Caco-2 (cell line): ENCODE measurements at regions not wholly inside any gene's neighbourhood (a gene's known extent, or its start where the extent isn't known, plus 50 kb on each side); places are given as distances from the start of the nearest gene placed in this dataset.

Experiments used
- BruUV-seq: library from RNA; stranded (reverse); fragments of 400-500 nt; replicated peaks from 2 replicates; lab custom pipeline; 2021; lab: Mats Ljungman, UMichigan
- CTCF ChIA-PET: fragments of 300-600 bp; sonication (Branson Sonifier 250); formaldehyde crosslinking; loops from one replicate; lab custom pipeline; 2022; ENCODE audit warnings: antibody characterized with exemption; lab: Charles Lee
- POLR2A ChIA-PET: fragments of 300-600 bp; sonication (Branson Sonifier 250); formaldehyde crosslinking; loops from one replicate; lab custom pipeline; 2022; ENCODE audit warnings: antibody characterized with exemption; lab: Charles Lee
- DNase-seq, 2 experiments: peaks; one replicate each; pipeline versions ENCODE4 v3.0.0 to v3.0.0-alpha.2; 2020 to 2022
- H3K27me3 ChIP-seq: replicated peaks from 2 replicates; pipeline ENCODE4 v1.6.0; 2011; ENCODE audit warnings: low read length; ENCODE audit not compliant: control insufficient read depth, insufficient read depth
- H3K36me3 ChIP-seq: 2 replicates; pipeline ENCODE4 v1.5.1; 2011; ENCODE audit warnings: low read length; ENCODE audit not compliant: control insufficient read depth, insufficient read depth
- H3K4me1 ChIP-seq: fragments of 250-450 bp; sonication (Bioruptor Pico); 2 replicates; pipeline ENCODE4 v1.5.1; 2020; ENCODE audit warnings: mild to moderate bottlenecking
- H3K4me3 ChIP-seq: 2 replicates; pipeline ENCODE4 v1.5.1; 2011; ENCODE audit warnings: low read depth, mild to moderate bottlenecking, control low read depth, low read length
- H3K9me3 ChIP-seq: fragments of 250-450 bp; sonication (Bioruptor Pico); 2 replicates; pipeline ENCODE4 v1.5.1; 2020; ENCODE audit warnings: mild to moderate bottlenecking, moderate library complexity
- H3K27ac Mint-ChIP-seq: one replicate; pipeline ENCODE4 v1.8.0; 2022; ENCODE audit warnings: mixed read lengths; ENCODE audit not compliant: unreplicated experiment
- H3K27me3 Mint-ChIP-seq: one replicate; pipeline ENCODE4 v1.8.0; 2022; ENCODE audit warnings: mixed read lengths; ENCODE audit not compliant: insufficient read depth, unreplicated experiment
- H3K36me3 Mint-ChIP-seq: one replicate; pipeline ENCODE4 v1.8.0; 2022; ENCODE audit warnings: mild to moderate bottlenecking, mixed read lengths; ENCODE audit not compliant: insufficient read depth, unreplicated experiment
- H3K4me1 Mint-ChIP-seq: one replicate; pipeline ENCODE4 v1.8.0; 2022; ENCODE audit warnings: low read depth, mixed read lengths; ENCODE audit not compliant: unreplicated experiment
- H3K4me3 Mint-ChIP-seq: one replicate; pipeline ENCODE4 v1.8.0; 2022; ENCODE audit warnings: mild to moderate bottlenecking, moderate library complexity, mixed read lengths; ENCODE audit not compliant: unreplicated experiment
- H3K9me3 Mint-ChIP-seq: one replicate; pipeline ENCODE4 v1.8.0; 2022; ENCODE audit warnings: mixed read lengths; ENCODE audit not compliant: unreplicated experiment
- intact Hi-C: fragments of 100-400 bp; cut with micrococcal nuclease; formaldehyde crosslinking; loops from one replicate; pipeline ENCODE4 v1.10.0; 2022; ENCODE audit not compliant: unreplicated experiment
- TF ChIP-seq, protein P1 (sequence below), 2 experiments: fragments of 200-600 bp in 1 of 2; IDR thresholded peaks; 1 replicate in 1 of 2; 2 replicates in 1 of 2; pipeline versions ENCODE4 v1.5.1 to v1.8.0; 2011 to 2022; ENCODE audit warnings: antibody characterized with exemption in 1 of 2, control low read depth in 1 of 2, inconsistent platforms in 1 of 2, low read depth in 1 of 2, low read length in 1 of 2, mild to moderate bottlenecking in 1 of 2, moderate library complexity in 1 of 2; ENCODE audit not compliant: insufficient read depth in 1 of 2, severe bottlenecking in 1 of 2, unreplicated experiment in 1 of 2

DNA sequence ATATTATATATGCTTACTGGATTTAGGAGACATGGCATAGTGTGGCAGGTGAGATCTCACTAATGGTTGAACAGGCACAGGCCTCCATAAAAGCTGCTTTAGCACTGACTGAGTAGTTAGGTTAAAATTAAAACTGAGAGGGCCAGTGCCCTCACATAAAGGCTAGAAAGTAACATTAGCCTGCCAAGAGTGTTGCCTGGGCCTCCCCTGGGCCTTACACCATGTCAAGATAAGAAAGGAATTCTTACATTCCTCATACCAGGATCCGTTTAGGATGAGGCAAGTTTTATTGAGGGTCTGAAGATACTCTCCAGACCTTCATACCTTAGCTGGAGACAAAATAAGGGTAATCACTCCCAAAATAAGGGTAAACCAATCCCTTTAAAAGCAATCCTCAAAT lies 1011.8 kb downstream of the PLA2G4A start:
- H3K9me3 Mint-ChIP-seq = peaks cover 4% of the 10 kb centered on the region
- CTCF ChIA-PET = no interaction called here
- no peaks in the 10 kb centered on the region for H3K27me3 Mint-ChIP-seq

DNA sequence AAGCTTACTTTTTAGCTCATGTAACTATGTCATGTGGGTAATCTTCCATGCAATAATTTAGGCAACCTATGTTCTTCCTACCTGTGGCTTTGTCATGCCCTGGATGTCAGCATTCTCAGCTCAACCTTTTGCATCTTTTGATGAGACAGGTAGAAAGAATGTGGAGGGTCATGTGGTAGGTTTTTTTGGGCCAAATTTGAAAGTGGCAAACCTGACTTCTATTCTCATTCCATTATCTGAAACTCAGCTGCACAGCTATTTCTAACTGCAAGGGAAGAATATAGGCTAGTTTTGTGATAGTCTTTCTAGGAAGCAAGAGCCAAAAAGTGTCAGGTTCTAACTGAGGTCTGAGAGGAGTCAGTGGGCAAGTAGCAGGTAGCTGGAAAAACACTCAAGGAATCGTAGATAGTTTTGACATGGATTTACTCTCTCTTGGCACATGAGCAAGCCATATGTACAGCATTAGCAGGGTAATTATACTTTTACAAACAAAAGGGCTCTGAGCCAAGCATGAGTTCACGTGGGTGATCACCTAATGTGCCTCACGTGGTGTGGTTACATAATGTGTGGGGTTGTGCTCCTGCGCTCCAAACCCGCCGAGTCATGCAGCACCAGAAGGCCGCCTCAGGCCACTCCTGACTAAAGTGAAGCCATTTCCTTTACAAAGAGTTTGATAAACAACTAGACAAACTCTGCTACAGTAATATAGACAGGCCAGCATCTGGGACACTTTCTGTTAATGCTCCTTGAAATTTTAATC lies 1013.8 kb downstream of the PLA2G4A start:
- intact Hi-C loops = no loop called here
- no peak for DNase-seq
- no peaks in the 10 kb centered on the region for H3K27me3 Mint-ChIP-seq
- Histone ChIP-seq H3K36me3 (no peaks in the 10 kb centered on the region), H3K4me1 (peaks cover 11% of the 10 kb centered on the region; the same call in 1 of the 2 replicates), H3K27me3 (no peaks in the 10 kb centered on the region), H3K9me3 (peaks cover 6% of the 10 kb centered on the region; the same call in 1 of the 2 replicates), H3K4me3 (no peak overlapping the region)
- no peaks in the 10 kb centered on the region for H3K36me3 Mint-ChIP-seq
- H3K9me3 Mint-ChIP-seq = peaks cover 10% of the 10 kb centered on the region
- CTCF ChIA-PET = no interaction called here
- POLR2A ChIA-PET = no interaction called here
- no peak overlapping the region for H3K4me3 Mint-ChIP-seq
- H3K27ac Mint-ChIP-seq = no peak overlapping the region
- TF ChIP-seq, protein P1, sequence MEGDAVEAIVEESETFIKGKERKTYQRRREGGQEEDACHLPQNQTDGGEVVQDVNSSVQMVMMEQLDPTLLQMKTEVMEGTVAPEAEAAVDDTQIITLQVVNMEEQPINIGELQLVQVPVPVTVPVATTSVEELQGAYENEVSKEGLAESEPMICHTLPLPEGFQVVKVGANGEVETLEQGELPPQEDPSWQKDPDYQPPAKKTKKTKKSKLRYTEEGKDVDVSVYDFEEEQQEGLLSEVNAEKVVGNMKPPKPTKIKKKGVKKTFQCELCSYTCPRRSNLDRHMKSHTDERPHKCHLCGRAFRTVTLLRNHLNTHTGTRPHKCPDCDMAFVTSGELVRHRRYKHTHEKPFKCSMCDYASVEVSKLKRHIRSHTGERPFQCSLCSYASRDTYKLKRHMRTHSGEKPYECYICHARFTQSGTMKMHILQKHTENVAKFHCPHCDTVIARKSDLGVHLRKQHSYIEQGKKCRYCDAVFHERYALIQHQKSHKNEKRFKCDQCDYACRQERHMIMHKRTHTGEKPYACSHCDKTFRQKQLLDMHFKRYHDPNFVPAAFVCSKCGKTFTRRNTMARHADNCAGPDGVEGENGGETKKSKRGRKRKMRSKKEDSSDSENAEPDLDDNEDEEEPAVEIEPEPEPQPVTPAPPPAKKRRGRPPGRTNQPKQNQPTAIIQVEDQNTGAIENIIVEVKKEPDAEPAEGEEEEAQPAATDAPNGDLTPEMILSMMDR (IDR thresholded peaks at IDR 0.05; ENCODE audit: insufficient read depth in 1 of 2, low read depth in 1 of 2, low read length in 1 of 2, severe bottlenecking in 1 of 2, unreplicated experiment in 1 of 2) = no peak
- no TSS peak for BruUV-seq
- peaks cover 6% of the 10 kb centered on the region for H3K4me1 Mint-ChIP-seq

More for the DNA sequence above, 1011.8 kb downstream of the PLA2G4A start:
- POLR2A ChIA-PET = no interaction called here
- intact Hi-C loops = no loop called here
- Mint-ChIP-seq H3K36me3 (no peaks in the 10 kb centered on the region), H3K4me1 (peaks cover 6% of the 10 kb centered on the region), H3K27ac (no peak overlapping the region), H3K4me3 (no peak overlapping the region)
- H3K36me3 ChIP-seq = no peaks in the 10 kb centered on the region
- H3K27me3 ChIP-seq = no peaks in the 10 kb centered on the region
- TF ChIP-seq, protein P1 (IDR thresholded peaks at IDR 0.05; ENCODE audit: insufficient read depth in 1 of 2, low read depth in 1 of 2, low read length in 1 of 2, severe bottlenecking in 1 of 2, unreplicated experiment in 1 of 2) = no peak
- peaks cover 10% of the 10 kb centered on the region; the same call in 1 of the 2 replicates for H3K4me1 ChIP-seq
- no peak for DNase-seq
- peaks cover 6% of the 10 kb centered on the region; the same call in 1 of the 2 replicates for H3K9me3 ChIP-seq
- H3K4me3 ChIP-seq = no peak overlapping the region
- BruUV-seq = no TSS peak

DNA sequence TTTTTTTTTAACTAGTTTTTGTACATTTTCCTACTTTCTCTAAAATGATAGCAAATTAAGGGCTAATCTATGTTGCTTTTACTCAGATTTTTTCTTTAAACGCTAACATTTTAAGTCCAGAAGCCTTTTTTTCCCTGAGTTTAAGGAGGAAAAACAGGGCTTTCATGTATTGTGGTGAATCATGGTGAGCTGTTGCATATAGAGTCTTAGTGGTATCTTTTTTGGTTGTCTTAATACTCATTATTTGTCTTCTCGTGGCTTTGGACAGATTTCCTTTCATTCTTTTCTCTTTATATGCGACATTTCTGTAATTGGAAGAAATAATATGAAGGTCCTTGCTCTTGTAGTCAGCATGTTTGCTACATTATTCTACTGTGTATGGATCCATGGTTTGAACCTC lies 1015.6 kb downstream of the PLA2G4A start:
- Mint-ChIP-seq H3K27me3 (no peaks in the 10 kb centered on the region), H3K4me1 (no peaks in the 10 kb centered on the region)
- POLR2A ChIA-PET = no interaction called here

More for the DNA sequence above, 1015.6 kb downstream of the PLA2G4A start:
- no peaks in the 10 kb centered on the region for H3K36me3 Mint-ChIP-seq
- BruUV-seq = no TSS peak
- CTCF ChIA-PET = no interaction called here
- peaks cover 10% of the 10 kb centered on the region for H3K9me3 Mint-ChIP-seq
- Histone ChIP-seq H3K36me3 (no peaks in the 10 kb centered on the region), H3K27me3 (no peaks in the 10 kb centered on the region), H3K4me3 (no peak overlapping the region), H3K4me1 (peaks cover 13% of the 10 kb centered on the region; the same call in 1 of the 2 replicates), H3K9me3 (peaks cover 6% of the 10 kb centered on the region; the same call in 1 of the 2 replicates)
- intact Hi-C loops = no loop called here
- TF ChIP-seq, protein P1 (IDR thresholded peaks at IDR 0.05; ENCODE audit: insufficient read depth in 1 of 2, low read depth in 1 of 2, low read length in 1 of 2, severe bottlenecking in 1 of 2, unreplicated experiment in 1 of 2) = no peak
- no peak overlapping the region for H3K4me3 Mint-ChIP-seq
- H3K27ac Mint-ChIP-seq = no peak overlapping the region
- DNase-seq = no peak
